Dendritic cell treated with granulocyte-macrophage colony-stimulating factor and Interleukin-4, amounts not matched to agents 40 ng/mL and 50 ng/mL, for 4 days (primary cell): ENCODE measurements at regions not wholly inside any gene's neighbourhood (a gene's known extent, or its start where the extent isn't known, plus 50 kb on each side); places are given as distances from the start of the nearest gene placed in this dataset.
"Not testable (repeated sequence)": the region's sequence is repeated elsewhere in the genome, so short reads cannot be mapped to it uniquely, and the experiment has no call there.

ENCODE experiments used
- H3K27ac Mint-ChIP-seq: one replicate; pipeline ENCODE4 v1.8.0; 2022; ENCODE audit warnings: mild to moderate bottlenecking, mixed read lengths
- H3K27me3 Mint-ChIP-seq: one replicate; pipeline ENCODE4 v1.8.0; 2022; ENCODE audit warnings: mild to moderate bottlenecking, mixed read lengths
- H3K36me3 Mint-ChIP-seq: one replicate; pipeline ENCODE4 v1.8.0; 2022; ENCODE audit warnings: low read depth, mixed read lengths
- H3K4me1 Mint-ChIP-seq: one replicate; pipeline ENCODE4 v1.8.0; 2022; ENCODE audit warnings: low read depth, mixed read lengths
- H3K4me3 Mint-ChIP-seq: one replicate; pipeline ENCODE4 v1.8.0; 2022; ENCODE audit warnings: mild to moderate bottlenecking, moderate library complexity, mixed read lengths
- H3K9me3 Mint-ChIP-seq: one replicate; pipeline ENCODE4 v1.8.0; 2022; ENCODE audit warnings: mixed read lengths
- intact Hi-C: fragments of 100-400 bp; cut with micrococcal nuclease; formaldehyde crosslinking; loops from one replicate; pipeline ENCODE4 v1.15.0; 2022

DNA sequence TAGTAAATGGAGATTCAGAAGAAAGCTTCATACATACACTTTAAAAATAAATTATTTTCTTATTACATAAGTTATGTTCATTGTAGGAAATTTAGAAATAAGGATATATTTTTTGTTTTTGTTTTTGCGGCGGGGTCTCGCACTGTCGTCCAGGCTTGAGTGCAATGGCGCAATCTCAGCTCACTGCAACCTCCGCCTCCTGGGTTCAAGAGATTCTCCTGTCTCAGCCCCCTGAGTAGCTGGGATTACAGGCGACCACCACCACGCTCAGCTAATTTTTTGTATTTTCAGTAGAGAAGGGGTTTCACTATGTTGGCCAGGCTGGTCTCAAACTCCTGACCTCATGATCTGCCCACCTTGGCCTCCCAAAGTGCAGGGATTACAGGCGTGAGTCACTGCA is 71.7 kb upstream of the TSC22D2 start:
- H3K36me3 Mint-ChIP-seq, H3K27ac Mint-ChIP-seq, H3K4me1 Mint-ChIP-seq, H3K27me3 Mint-ChIP-seq, H3K9me3 Mint-ChIP-seq, intact Hi-C loops, H3K4me3 Mint-ChIP-seq: not testable (repeated sequence)

DNA sequence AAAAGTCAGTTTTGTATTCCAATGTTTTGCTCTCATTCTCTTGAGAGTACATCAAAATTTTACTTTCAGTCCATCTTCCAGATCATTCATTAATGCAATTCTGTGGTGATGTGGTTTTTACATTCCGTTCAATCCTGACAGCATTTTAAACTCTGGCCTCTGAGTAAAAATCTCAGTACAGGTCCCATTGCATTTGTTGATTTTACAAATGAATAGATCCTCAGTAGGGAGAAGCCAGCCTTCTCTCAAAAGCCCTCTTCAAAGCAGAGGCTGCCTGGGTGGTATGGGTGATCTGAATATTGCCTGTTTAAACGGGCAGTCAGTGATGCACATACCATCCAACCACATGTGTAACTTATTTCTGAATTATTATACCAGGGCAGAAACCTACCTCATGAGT is 72.5 kb upstream of the TSC22D2 start:
- Mint-ChIP-seq H3K27me3 (no peaks in the 10 kb centered on the region), H3K4me3 (no peak overlapping the region), H3K4me1 (no peaks in the 10 kb centered on the region), H3K9me3 (no peaks in the 10 kb centered on the region), H3K27ac (no peak overlapping the region), H3K36me3 (no peaks in the 10 kb centered on the region)
- intact Hi-C loops: no loop called here

DNA sequence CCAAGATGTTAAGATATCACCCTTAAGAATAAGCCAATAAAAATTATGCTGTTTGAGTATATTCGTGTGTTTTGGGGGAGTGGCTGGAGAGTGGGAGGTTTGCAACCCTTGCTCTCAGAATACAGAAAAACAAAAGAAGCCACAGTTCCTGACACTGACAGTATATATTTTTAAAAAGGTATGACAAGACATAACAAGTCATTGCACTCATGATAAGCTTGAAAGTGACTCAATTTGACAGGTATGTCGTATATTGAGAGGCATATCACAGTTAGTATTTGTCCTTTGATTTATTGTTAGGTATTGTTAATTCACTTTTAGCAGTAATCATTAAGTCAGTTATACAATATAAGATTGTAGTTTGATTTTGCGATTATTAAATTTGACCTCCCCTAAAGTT is 73.1 kb upstream of the TSC22D2 start:
- Mint-ChIP-seq H3K9me3 (no peaks in the 10 kb centered on the region), H3K36me3 (no peaks in the 10 kb centered on the region), H3K27ac (no peak overlapping the region), H3K27me3 (no peaks in the 10 kb centered on the region), H3K4me3 (no peak overlapping the region), H3K4me1 (no peaks in the 10 kb centered on the region)
- intact Hi-C loops: no loop called here

DNA sequence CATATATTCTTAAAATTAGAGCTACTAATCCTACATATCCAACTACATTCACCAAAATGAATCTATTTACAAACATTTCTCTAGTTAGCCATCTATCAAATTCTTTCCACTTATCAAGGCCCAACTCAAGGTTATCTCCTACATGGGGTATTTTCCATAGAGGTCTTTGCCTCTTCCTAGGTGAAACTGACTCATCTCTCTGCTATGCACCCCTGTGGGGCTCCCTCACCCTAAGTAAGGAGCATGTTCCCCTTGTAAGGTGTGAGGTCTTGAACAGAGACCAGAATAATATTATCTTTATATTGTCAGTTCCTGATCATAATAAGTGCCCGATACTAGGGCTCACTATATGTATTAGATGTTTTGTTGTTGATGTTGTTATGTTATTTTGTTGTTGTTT is 74.6 kb upstream of the TSC22D2 start:
- intact Hi-C loops: no loop called here
- Mint-ChIP-seq H3K9me3 (no peaks in the 10 kb centered on the region), H3K36me3 (no peaks in the 10 kb centered on the region), H3K27me3 (no peaks in the 10 kb centered on the region), H3K4me3 (no peak overlapping the region), H3K4me1 (no peaks in the 10 kb centered on the region), H3K27ac (no peak overlapping the region)

- intact Hi-C loops: no loop called here
- no peak overlapping the region for H3K4me3 Mint-ChIP-seq
- no peaks in the 10 kb centered on the region for H3K36me3 Mint-ChIP-seq
- H3K9me3 Mint-ChIP-seq: no peaks in the 10 kb centered on the region
- H3K27me3 Mint-ChIP-seq: no peaks in the 10 kb centered on the region
- no peaks in the 10 kb centered on the region for H3K4me1 Mint-ChIP-seq
- no peak overlapping the region for H3K27ac Mint-ChIP-seq
Observed at GRCh38 chr3:150331978-150332568, 76.0 kb upstream of the TSC22D2 start.

DNA sequence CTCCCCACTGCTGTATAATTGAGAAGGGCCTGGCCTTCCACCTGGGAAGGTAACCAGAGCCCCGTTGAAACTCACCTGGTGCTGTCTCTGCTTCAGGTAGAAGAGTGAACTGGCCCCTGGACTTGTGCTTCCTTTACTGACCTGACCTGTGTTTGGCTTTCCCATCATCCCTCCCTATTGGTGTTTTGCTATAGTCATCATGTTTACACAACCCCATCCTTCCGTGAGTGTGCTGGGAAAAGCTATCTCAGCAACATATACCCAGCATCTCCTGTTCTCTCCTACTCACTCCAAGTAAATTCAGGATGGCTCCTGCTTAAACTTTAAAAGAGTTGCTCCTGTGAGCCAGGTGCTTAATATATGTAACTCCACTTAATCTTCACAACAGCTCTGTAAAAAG is 77.2 kb upstream of the TSC22D2 start:
- H3K4me3 Mint-ChIP-seq: no peak overlapping the region

GRCh38 chr3:150330174-150330573 is 77.9 kb upstream of the TSC22D2 start:
- no peaks in the 10 kb centered on the region for H3K4me1 Mint-ChIP-seq
- H3K27ac Mint-ChIP-seq: no peak overlapping the region
- intact Hi-C loops: no loop called here
- H3K9me3 Mint-ChIP-seq: no peaks in the 10 kb centered on the region
- H3K27me3 Mint-ChIP-seq: no peaks in the 10 kb centered on the region
- no peaks in the 10 kb centered on the region for H3K36me3 Mint-ChIP-seq
- no peak overlapping the region for H3K4me3 Mint-ChIP-seq

More for the DNA sequence above, 77.2 kb upstream of the TSC22D2 start:
- no peaks in the 10 kb centered on the region for H3K9me3 Mint-ChIP-seq
- no peaks in the 10 kb centered on the region for H3K4me1 Mint-ChIP-seq
- intact Hi-C loops: no loop called here
- no peaks in the 10 kb centered on the region for H3K36me3 Mint-ChIP-seq
- no peak overlapping the region for H3K27ac Mint-ChIP-seq
- no peaks in the 10 kb centered on the region for H3K27me3 Mint-ChIP-seq

- no peaks in the 10 kb centered on the region for H3K36me3 Mint-ChIP-seq
- H3K27me3 Mint-ChIP-seq: no peaks in the 10 kb centered on the region
- no peak overlapping the region for H3K4me3 Mint-ChIP-seq
- intact Hi-C loops: no loop called here
- H3K27ac Mint-ChIP-seq: no peak overlapping the region
- no peaks in the 10 kb centered on the region for H3K4me1 Mint-ChIP-seq
- no peaks in the 10 kb centered on the region for H3K9me3 Mint-ChIP-seq
Observed at GRCh38 chr3:150329408-150329807, 78.7 kb upstream of the TSC22D2 start.

- no peaks in the 10 kb centered on the region for H3K36me3 Mint-ChIP-seq
- H3K27ac Mint-ChIP-seq: no peak overlapping the region
- H3K27me3 Mint-ChIP-seq: no peaks in the 10 kb centered on the region
- H3K4me1 Mint-ChIP-seq: no peaks in the 10 kb centered on the region
- no peaks in the 10 kb centered on the region for H3K9me3 Mint-ChIP-seq
- H3K4me3 Mint-ChIP-seq: no peak overlapping the region
- intact Hi-C loops: no loop called here
Observed at GRCh38 chr3:150328654-150329040, 79.5 kb upstream of the TSC22D2 start.

DNA sequence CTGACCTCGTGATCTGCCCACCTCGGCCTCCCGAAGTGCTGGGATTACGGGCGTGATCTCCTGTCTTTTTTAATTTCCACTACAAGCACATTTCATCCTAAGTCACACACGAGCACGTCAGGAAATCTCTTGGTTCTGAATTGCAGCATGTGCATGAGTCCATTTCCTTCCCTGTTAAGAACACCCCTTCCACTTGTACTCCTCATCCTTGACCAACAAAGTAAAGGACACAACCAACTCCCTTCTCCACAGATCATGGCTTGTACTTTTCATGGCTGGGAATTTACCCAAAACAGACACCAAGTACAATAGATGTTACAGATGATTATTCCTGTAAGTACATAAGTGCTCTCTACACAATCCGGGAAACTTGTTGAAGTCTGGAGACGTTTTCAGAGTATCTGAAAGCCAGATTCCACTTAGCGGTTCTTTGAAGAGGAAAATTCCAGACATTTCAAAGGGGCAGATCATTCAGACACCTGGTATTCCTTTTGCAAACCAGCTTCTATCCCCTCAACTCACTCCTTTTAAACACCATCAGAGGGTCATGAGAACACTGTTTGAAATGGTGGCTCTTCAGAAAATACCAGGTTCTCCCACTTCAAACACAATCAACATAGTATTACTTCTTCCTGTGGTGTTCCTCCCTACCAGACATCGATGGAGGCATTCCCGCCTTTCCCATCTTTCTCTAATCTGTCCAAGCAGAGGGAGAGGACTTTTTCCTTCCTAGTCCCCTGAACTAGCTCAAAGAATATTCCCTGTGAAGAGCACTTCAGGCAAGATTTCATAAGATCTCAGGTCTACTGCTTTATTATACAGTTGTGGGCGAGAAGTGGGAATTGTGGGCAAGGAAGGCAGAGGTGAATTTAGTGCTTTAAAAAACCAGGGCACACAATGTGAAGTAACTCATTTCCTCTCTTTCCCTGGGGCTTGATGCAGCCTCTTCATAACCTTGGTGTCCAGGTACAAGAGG is 80.1 kb upstream of the TSC22D2 start:
- no peak overlapping the region for H3K4me3 Mint-ChIP-seq
- intact Hi-C loops: no loop called here
- H3K27me3 Mint-ChIP-seq: no peaks in the 10 kb centered on the region
- no peaks in the 10 kb centered on the region for H3K36me3 Mint-ChIP-seq
- H3K4me1 Mint-ChIP-seq: no peaks in the 10 kb centered on the region
- H3K27ac Mint-ChIP-seq: no peak overlapping the region
- no peaks in the 10 kb centered on the region for H3K9me3 Mint-ChIP-seq

DNA sequence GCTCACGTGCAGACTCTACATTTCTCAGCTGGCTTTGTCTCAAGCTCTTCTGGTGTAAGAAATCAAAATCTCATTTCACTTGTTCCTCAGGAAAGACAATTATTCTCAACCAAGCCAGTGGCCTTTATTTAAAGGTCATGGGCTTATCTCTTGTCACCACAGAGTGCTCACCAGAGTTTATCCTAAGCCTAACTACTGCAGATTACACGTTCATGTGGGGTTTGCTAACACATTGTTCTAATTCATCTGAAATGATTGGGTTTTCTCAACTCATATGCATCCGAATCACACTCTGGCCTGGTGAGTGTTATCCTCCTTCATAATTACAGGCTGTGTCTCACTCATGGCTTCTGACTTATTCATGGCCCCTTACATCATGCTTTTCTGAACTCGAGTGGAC is 83.3 kb upstream of the TSC22D2 start:
- Mint-ChIP-seq H3K4me1 (no peaks in the 10 kb centered on the region), H3K27me3 (no peaks in the 10 kb centered on the region), H3K4me3 (no peak overlapping the region), H3K27ac (no peak overlapping the region), H3K9me3 (no peaks in the 10 kb centered on the region), H3K36me3 (no peaks in the 10 kb centered on the region)
- intact Hi-C loops: no loop called here

GRCh38 chr3:150324245-150324644 is 83.9 kb upstream of the TSC22D2 start:
- Mint-ChIP-seq H3K4me3 (no peak overlapping the region), H3K36me3 (no peaks in the 10 kb centered on the region), H3K27me3 (no peaks in the 10 kb centered on the region), H3K27ac (no peak overlapping the region), H3K4me1 (no peaks in the 10 kb centered on the region), H3K9me3 (no peaks in the 10 kb centered on the region)
- intact Hi-C loops: no loop called here

- H3K36me3 Mint-ChIP-seq: no peaks in the 10 kb centered on the region
- H3K4me3 Mint-ChIP-seq: no peak overlapping the region
- H3K27me3 Mint-ChIP-seq: no peaks in the 10 kb centered on the region
- no peaks in the 10 kb centered on the region for H3K4me1 Mint-ChIP-seq
- intact Hi-C loops: no loop called here
- no peak overlapping the region for H3K27ac Mint-ChIP-seq
- H3K9me3 Mint-ChIP-seq: no peaks in the 10 kb centered on the region
Observed at GRCh38 chr3:150323770-150324169, 84.3 kb upstream of the TSC22D2 start.

GRCh38 chr3:150323091-150323490 is 85.0 kb upstream of the TSC22D2 start:
- H3K9me3 Mint-ChIP-seq, H3K27ac Mint-ChIP-seq, H3K27me3 Mint-ChIP-seq, H3K4me3 Mint-ChIP-seq, H3K36me3 Mint-ChIP-seq, H3K4me1 Mint-ChIP-seq, intact Hi-C loops: not testable (repeated sequence)

DNA sequence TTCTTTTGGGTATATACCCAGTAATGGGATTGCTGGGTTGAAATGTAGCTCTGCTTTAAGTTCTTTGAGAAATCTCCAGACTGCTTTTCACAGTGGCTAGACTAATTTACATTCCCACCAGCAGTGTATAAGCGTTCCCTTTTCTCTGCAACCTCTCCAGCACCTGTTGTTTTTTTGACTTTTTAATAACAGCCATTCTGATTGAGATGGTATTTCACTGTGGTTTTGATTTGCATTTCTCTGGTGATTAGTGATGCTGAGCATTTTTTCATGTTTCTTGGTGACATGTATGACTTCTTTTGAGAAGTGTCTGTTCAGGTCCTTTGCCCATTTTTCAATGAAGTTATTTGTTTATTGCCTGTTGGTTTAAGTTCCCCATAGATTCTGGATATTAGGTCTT is 87.1 kb upstream of the TSC22D2 start:
- H3K9me3 Mint-ChIP-seq, intact Hi-C loops, H3K36me3 Mint-ChIP-seq, H3K4me3 Mint-ChIP-seq, H3K4me1 Mint-ChIP-seq, H3K27ac Mint-ChIP-seq, H3K27me3 Mint-ChIP-seq: not testable (repeated sequence)
